PFSK-1 (cell line): ENCODE measurements at regions not wholly inside any gene's neighbourhood (a gene's known extent, or its start where the extent isn't known, plus 50 kb on each side); places are given as distances from the start of the nearest gene placed in this dataset.

Experiments used
- FOXP2 ChIP-seq: optimal IDR thresholded peaks from 2 replicates; pipeline ENCODE3; 2011; ENCODE audit warnings: borderline replicate concordance, control low read depth, inconsistent platforms; ENCODE audit not compliant: insufficient read depth; ENCODE audit errors: extremely low read length, extremely low read depth
- POLR2AphosphoS5 ChIP-seq: IDR thresholded peaks from 2 replicates; pipeline ENCODE4 v1.6.1; 2012; ENCODE audit warnings: low read depth, mild to moderate bottlenecking, control low read depth, low read length, moderate library complexity
- SIN3A ChIP-seq: IDR thresholded peaks from 2 replicates; pipeline ENCODE4 v1.6.1; 2012; ENCODE audit warnings: mild to moderate bottlenecking, low read length, moderate library complexity, borderline replicate concordance; ENCODE audit not compliant: insufficient read depth
- TAF1 ChIP-seq: IDR thresholded peaks from 2 replicates; pipeline ENCODE4 v1.6.1; 2012; ENCODE audit warnings: low read length, control low read depth, borderline replicate concordance; ENCODE audit not compliant: insufficient read depth
- TF ChIP-seq, protein P1 (sequence below), 2 experiments: IDR thresholded peaks; 2 replicates each; pipeline versions ENCODE4 v1.6.1 to v1.8.0; 2011 to 2012; ENCODE audit warnings: low read depth in 2 of 2, low read length in 2 of 2, control low read depth in 1 of 2, inconsistent platforms in 1 of 2, mild to moderate bottlenecking in 1 of 2, moderate library complexity in 1 of 2; ENCODE audit not compliant: insufficient read depth in 1 of 2

DNA sequence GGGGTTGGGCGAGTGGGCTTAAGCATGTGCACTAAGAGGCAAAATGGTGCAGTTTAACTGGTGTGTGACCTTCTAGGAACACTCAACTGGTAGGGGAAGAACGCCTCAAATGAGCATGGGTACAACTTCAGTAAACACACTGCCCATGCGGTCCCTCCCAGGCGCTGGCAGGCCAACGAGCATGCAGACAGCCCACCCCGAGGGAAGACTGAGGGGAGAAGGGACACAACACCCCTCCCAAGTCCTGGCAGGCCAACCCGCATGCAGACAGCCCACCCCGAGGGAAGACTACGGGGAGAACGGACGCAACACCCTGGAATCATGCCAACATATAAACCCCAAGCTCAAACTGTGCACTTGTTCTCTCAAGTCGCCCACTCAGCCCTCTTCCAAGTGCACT, 456.0 kb downstream of the FBXO15 start:
- TF ChIP-seq, protein P1, sequence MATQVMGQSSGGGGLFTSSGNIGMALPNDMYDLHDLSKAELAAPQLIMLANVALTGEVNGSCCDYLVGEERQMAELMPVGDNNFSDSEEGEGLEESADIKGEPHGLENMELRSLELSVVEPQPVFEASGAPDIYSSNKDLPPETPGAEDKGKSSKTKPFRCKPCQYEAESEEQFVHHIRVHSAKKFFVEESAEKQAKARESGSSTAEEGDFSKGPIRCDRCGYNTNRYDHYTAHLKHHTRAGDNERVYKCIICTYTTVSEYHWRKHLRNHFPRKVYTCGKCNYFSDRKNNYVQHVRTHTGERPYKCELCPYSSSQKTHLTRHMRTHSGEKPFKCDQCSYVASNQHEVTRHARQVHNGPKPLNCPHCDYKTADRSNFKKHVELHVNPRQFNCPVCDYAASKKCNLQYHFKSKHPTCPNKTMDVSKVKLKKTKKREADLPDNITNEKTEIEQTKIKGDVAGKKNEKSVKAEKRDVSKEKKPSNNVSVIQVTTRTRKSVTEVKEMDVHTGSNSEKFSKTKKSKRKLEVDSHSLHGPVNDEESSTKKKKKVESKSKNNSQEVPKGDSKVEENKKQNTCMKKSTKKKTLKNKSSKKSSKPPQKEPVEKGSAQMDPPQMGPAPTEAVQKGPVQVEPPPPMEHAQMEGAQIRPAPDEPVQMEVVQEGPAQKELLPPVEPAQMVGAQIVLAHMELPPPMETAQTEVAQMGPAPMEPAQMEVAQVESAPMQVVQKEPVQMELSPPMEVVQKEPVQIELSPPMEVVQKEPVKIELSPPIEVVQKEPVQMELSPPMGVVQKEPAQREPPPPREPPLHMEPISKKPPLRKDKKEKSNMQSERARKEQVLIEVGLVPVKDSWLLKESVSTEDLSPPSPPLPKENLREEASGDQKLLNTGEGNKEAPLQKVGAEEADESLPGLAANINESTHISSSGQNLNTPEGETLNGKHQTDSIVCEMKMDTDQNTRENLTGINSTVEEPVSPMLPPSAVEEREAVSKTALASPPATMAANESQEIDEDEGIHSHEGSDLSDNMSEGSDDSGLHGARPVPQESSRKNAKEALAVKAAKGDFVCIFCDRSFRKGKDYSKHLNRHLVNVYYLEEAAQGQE (IDR thresholded peaks at IDR 0.05; ENCODE audit: insufficient read depth in 1 of 2, low read depth in 2 of 2, low read length in 2 of 2): no peak
- TF ChIP-seq SIN3A (no peak), POLR2AphosphoS5 (no peak), FOXP2 (no peak), TAF1 (no peak)

DNA sequence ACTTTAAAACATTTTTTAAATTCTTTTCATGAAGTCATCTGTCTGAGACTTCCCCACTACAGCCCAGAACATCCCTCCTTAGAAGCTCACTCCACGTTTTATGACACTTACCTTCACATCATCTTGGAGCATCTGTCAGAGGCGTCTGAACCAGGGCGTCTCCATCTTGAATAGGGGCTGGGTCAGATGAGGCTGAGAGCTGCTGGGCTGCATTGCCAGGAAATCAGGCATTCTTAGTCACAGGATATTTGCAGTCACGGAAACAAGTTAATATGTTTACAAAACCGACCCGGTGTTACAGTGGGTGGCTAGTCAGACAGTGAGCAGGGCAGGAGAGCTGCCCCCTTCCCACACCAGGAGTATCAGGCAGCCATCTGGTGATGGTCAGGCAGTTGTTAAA, 456.5 kb downstream of the FBXO15 start:
- TF ChIP-seq POLR2AphosphoS5: no peak
- no peak for TF ChIP-seq SIN3A
- TF ChIP-seq FOXP2: no peak
- TF ChIP-seq, protein P1 (IDR thresholded peaks at IDR 0.05; ENCODE audit: insufficient read depth in 1 of 2, low read depth in 2 of 2, low read length in 2 of 2): no peak
- TF ChIP-seq TAF1: no peak

DNA sequence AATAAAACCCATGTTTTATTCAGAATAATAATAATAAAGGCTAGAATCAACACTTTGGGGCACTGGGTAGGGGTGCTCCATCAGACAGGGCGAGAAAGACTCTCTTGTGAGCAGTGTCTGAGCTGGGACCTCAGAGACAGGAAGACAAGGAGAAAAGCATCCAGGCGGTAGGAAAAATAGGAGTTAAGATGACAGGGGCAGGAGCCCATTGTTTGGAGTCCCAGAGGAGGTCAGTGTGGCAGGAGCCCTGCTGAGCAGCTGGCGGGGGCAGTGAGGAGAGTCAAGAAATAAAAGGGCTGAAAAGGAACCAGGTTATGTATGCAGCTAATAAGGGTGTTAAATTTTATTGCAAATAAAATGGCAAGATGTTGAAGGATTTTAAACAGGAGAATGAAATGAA, 457.4 kb downstream of the FBXO15 start:
- TF ChIP-seq FOXP2 (no peak), SIN3A (no peak), POLR2AphosphoS5 (no peak)

DNA sequence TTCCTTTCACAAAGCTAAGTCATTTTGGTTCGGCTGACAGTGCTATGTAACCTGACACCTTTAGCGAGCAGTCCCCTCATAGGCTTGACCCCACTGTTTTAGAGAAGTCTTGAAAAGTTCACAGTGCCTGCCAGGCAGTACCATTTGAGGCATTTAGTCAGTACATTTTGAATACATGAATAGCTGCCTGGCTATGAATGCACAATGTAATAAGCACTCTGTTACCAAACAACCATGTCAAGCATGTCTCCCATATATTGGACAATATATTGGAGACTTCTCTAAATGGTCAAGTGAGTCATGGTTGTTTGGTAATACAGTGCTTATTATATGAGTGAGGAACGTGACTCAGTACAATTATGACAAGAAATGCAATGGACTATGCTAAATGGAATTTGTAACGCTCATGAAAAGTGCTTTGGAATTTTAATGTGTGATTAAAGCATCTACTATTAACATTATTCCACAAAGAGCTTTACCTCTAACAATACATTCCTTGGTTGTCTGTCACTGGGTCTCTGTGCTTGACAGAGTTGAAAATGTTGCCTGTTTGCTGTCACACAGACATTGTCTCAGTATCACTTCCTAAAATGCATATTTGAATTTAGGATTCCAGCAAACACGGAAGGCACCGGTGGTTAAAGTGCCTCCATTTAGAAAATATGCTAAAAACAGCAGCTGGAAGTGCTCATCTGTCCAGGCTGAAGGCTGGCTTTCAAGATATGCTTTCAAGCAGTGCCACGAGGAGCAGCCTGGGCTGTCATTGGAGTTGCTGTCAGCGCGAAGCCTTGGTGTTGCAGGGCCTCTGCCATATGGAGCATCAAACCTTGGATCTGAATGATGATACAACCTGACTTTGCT, 458.6 kb downstream of the FBXO15 start:
- TF ChIP-seq POLR2AphosphoS5 (no peak), TAF1 (no peak), SIN3A (no peak), FOXP2 (no peak)
- TF ChIP-seq, protein P1 (IDR thresholded peaks at IDR 0.05; ENCODE audit: insufficient read depth in 1 of 2, low read depth in 2 of 2, low read length in 2 of 2): no peak

DNA sequence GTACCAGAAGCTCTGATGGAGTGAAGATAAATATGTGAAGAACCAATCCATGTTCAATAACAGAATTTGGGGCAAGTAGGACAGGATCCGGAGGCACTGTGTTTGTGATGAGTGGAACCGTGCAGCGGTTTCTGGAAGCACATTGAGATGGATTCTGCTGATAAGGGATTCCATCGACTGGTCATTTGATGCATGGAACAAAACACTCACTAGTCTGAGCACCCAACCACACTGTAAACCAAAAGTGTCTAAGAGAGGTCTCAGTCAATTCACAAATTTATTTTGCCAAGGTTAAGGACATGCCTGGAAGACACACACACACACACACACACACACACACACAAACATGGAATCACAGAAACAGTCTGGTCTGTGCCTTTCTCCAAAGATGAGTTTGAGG, 459.5 kb downstream of the FBXO15 start:
- TF ChIP-seq FOXP2 (no peak), TAF1 (no peak), SIN3A (no peak), POLR2AphosphoS5 (no peak)
- TF ChIP-seq, protein P1 (IDR thresholded peaks at IDR 0.05; ENCODE audit: insufficient read depth in 1 of 2, low read depth in 2 of 2, low read length in 2 of 2): no peak
